Activated CD8-positive, alpha-beta memory T cell treated with anti-CD3 and anti-CD28 coated beads, Interleukin-2, amount 50 U/mL, for 4 hours (primary cell): ENCODE measurements at regions not wholly inside any gene's neighbourhood (a gene's known extent, or its start where the extent isn't known, plus 50 kb on each side); places are given as distances from the start of the nearest gene placed in this dataset.
"Not testable (repeated sequence)": the region's sequence is repeated elsewhere in the genome, so short reads cannot be mapped to it uniquely, and the experiment has no call there.

Source experiments
- DNase-seq: peaks from one replicate; pipeline ENCODE4 v3.0.0-alpha.2; 2020

DNA sequence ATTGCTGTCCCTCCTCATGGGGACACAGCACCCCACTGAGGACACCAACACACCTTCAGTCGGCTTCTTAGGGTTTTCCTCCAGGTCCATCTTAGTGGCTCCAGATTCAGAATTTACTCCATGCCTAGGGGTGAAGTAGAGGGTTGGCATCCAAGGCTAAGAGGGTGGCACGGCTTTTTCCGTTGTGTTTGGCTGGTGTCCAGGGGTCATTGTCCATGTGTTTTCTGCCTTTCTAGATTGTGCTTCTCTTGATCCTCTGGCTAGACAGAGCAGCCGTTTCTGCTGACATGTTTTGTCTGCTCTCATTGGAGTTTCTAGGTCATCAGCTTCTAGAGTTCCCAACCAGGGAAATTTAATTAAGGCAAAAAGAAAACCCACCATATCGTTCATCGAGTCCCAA, 291.6 kb upstream of the CELF2 start:
- DNase-seq = no peak

DNA sequence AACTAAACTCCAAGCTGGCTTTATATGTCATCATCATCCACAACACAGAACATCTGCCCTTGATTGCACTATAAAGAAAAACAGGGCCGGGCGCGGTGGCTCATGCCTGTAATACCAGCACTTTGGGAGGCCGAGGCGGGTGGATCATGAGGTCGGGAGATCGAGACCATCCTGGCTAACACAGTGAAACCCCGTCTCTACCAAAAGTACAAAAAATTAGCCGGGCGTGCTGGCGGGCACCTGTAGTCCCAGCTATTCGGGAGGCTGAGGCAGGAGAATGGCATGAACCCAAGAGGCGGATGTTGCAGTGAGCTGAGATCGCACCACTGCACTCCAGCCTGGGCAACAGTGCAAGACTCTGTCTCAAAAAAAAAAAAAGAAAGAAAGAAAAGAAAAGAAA, 290.3 kb upstream of the CELF2 start:
- not testable (repeated sequence) for DNase-seq

DNA sequence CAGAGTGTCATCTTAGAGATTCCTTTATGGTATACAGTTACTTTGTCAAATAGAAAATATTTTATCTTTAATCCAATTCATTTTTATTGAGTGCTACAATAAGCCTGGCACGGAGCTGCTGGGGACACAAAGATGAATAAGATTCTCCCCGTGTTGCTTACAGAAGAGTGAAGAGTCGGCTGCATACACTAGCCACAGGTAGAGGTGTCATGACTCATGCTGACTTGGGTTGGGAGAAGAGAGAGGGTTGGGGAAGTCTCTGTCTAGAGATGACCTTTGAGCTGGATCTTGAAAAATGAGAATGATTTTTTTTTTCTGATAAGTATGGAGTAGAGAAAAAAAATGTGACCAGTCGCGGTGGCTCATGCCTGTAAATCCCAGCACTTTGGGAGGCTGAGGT, 289.9 kb upstream of the CELF2 start:
- DNase-seq = no peak

DNA sequence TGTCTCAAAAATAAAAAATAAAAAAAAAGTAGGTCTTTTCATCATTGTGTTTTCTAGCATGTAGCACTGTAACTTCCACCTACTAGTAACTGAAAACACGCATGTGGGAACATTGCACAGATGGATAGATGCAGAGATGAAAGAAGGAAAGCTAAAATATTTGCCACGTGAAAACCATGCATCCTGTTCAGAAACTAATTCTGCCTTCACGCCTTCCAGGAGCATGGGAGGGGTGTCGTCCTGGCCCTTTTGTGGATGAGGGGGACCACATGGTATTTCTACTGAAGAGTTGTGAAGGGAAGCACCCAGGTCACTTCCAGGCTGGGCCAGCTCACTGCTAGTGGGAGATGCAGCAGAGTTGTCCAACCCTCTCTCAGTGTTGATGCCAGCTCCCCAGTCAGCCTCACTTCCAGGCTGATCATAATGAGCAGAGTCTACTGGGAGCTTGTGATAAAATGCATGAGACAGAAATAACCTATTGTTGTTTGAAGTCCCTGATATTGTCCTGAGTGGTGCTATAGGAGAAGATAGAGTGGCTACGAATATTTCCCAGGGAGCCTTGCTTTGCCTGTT, 287.1 kb upstream of the CELF2 start:
- DNase-seq = no peak

DNA sequence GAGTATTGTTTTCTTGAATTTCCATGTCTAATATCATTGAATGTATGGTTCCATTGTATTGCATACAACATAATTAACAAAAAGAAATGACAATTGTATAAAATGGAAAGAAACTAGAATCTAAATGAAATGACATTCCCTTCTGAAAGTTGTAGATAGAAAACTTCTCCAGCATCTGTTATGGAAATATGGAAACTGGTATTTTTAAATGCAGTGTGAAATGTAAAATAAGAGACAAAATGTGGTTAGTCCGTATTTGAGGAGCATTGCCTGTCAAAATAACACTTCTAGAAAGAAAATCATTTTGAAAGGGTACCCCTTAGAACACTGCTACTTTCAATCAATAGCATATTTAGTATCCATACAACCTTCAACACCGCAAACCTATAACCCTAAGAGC, 286.3 kb upstream of the CELF2 start:
- no peak for DNase-seq

DNA sequence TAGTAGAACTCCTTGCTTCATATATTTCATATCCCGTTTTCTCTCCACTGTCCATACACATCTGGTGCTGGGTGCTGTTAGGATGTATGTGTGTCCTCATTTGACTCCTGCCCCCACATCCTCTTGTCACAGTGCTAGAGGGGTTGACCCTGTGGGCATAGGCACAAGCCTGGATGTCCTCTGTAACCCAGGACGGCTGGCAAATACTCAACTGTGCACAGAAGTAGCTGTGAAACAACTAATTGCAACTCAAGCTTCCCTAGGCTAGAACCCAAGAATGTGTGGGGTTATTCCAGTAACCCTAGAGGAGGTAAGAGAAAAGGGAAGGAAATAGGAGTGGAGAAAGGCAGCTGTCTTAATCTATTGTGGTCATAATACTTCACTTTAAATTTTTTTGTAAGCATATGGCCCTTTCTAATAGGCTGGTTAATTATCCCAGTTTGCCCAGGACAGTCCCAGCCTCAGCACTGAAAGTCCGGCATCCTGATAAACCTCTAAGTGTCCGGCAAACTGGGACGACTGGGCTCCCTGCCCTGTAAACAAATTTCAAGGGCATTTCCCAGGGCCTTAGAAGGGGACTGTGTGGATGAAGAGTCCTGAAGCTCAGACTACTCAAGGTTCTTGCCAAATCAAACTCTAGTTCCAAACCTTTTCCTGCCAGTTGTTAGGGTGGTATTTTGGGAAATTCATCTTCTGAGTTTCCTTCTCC, 283.2 kb upstream of the CELF2 start:
- DNase-seq = no peak

DNA sequence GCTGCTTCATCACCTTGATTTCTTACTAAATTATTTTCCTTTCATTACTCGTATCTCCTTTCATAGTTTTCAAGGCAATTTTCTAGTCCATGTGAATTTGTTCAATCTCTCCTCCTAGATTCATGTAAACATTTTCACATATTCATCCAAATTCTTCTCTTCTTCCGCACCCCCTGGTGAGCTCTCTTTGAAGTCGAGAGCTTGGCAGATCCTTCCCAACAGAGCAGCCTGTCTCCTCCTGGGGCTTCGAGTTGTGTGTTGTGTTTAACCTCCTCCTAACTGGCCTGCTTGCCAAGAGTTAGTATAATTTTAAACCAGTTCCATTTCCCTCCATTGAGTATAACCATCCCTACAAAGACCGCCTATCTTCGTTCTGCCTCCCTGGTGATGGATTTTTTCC, 272.4 kb upstream of the CELF2 start:
- DNase-seq = no peak

DNA sequence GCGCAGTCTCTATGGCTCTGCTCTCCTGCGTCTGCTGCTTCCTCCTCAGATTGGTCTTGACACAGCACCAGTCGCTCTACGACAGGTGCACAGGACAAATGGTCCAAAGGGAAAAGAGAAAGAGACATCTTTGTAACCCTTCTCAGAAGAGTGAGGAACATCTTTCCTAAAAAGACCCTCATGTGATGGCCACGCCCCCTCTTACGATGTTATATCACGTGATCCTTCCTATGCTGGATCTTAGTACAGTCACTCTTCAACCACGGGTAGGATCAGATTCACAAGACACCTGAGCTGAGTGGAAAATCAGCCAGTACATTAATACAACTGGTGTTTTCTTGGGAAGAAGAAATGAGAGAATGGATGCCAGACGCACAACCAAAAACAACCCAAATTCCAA, 262.2 kb upstream of the CELF2 start:
- DNase-seq = no peak

DNA sequence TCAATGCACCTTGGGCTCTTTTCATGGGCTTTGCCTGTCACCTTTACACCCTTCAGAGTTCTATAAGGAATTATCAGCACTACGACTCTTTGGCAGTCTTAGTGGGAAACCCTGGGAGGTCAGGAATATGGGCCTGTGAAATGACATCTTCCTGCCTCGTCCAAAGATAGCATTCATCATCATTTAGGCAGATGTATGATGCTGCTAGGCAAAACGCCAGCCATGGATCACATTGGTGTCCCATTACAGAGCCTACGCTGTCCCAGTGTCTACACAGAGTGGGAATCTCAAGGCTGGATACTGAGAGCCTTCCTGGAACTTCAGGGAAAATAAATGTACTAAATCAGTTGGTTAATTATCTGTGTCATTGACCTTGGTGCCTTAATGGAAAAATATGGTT, 259.4 kb upstream of the CELF2 start:
- no peak for DNase-seq

DNA sequence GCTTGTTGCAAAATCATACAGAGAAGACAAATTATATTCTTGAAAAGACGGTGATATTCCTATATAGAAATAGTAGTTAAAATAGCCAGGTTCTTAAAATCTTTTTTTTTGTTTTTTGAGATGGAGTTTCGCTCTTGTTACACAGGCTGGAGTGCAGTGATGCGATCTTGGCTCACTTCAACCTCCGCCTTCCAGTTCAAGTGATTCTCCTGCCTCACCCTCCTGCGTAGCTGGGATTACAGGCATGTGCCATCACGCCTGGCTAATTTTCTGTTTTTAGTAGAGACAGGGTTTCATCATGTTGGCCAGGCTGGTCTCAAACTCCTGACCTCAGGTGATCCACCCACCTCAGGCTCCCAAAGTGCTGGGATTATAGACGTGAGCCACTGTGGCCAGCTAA, 257.9 kb upstream of the CELF2 start:
- DNase-seq = not testable (repeated sequence)

DNA sequence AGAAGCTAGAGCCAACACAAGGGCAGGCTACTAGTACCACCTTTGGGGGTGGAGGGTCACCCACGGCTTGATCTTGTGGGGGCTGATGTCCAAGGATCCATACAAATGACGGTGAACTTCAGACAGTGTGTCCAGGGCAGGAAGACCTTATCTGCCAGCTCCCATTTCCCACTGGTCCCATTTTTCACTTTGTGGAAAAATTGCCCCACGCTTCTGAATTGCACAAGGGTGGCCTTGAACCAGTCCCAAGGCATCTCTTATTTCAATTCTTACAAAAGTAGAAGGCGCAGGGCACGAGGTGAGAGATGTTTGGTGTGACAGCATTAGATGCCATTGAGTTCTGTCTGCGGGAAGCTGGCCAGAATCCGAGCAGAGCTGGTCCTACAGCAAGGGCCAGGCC, 252.7 kb upstream of the CELF2 start:
- no peak for DNase-seq

DNA sequence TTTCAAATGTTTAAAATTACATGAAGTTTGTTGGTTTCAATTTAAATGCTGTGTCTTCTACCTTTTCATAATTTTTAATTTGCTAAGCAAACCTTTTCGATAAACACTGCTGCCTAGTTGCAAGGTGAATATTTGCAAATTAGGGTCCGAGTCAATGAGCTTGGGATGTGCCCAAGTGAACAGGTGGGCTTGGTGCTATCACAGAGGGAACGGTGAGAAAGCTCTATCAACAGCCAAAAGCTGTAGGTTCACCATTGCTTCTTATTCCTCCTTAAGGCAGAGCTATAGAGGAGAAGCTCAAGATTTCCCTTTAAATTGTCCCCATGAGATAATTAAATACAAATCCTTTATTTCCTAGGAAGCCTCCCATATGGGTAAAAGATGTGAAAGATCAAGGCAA, 245.3 kb upstream of the CELF2 start:
- no peak for DNase-seq

DNA sequence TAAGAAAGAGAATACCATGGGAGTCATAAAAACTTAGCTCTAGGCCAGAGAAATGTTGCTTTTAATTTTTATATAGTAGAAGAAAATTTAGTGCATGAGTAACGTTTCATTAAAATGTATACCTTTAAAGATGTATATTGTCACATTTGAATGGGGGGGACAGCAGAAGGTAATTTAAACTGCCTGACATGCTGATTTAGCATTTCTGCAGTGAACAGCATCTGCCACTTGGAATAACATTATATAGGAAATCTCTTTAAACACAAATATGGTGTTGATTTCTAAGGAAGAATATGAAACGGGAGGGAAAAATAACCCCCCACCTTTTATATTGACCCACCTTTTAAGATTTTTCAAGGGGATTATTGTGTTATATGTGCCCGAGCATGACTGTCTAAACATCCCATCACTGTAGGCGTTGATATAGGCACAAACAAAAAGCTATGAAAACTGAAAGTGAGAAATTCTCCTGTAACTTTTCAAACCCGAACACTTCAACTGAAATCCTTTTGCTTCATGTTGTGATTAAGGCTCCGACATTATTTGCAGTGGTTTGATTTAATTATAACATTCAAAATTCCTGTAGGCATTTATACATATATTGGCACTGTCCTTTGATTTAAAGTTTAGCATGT, 244.7 kb upstream of the CELF2 start:
- no peak for DNase-seq

DNA sequence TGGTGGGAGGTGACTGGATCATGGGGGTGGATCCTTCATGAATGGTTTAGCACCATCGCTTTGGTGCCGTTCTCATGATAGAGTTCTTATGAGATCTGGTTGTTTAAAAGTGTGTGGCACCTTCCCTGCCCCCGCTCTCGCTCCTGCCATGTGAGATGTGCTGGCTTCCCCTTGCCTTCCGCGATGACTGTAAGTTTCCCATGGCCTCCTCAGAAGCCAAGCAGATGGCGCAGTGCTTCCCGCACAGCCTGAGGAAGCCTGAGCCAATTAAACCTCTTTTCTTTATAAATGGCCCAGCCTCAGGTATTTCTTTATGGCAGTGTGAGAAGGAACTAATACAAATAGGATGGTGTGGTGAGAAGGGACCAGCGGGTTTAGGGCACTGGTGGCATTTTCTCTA, 243.3 kb upstream of the CELF2 start:
- DNase-seq = no peak

DNA sequence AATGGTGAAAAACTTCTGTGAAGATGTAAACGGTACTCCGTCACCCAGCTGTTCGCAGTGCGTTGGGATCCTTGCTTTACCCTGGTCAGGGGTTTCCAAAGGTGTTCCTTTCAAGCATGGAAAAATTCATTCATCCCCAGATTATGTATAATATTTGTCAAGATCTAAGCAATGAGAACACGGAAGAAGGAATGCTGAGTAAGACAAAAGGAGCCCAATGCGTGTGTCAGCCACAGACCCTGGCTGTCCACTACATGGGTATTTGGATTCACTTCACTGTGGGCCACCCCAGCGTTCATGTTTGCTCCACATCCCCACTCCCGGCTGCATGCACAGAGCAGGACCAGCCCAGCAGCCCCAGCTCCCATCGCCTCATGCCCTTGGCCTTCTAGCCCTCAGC, 241.3 kb upstream of the CELF2 start:
- no peak for DNase-seq

DNA sequence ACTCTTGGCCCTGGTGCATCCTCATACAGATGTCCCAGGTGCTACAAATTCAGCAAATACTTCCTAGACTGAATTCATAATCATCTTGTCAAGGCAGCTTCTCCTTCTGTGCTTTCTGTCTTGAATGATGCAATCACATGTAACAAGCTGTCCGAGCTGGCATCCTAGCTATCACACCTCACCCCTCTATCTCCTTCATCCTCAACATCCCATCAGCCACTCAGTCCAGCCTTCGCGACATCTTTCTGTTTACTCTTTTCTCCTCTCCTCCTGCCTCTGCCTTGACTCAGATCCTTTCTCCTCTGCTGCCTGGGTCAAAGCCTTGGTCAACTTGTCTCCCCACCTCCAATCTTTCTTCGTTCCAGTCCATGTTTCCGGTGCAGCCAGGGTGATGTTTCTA, 240.4 kb upstream of the CELF2 start:
- no peak for DNase-seq

DNA sequence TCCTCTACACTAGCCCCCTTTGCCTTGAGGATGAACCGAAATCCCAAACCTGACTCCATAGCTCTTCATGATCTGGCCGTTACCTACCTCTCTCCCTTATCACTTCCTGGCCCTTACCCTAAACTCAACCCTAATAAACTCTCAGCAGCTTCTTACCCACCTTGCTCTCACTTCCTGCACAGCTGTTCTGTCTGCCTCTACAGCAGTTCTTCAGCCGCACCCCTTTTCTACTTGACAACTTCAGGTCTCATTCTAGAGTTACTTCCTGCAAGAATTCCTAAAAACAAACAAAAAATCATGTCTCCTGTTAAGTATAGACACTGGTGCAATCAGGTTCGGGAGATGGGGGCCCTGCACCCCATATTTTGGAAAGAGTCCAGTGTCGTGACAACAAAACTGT, 239.9 kb upstream of the CELF2 start:
- no peak for DNase-seq

DNA sequence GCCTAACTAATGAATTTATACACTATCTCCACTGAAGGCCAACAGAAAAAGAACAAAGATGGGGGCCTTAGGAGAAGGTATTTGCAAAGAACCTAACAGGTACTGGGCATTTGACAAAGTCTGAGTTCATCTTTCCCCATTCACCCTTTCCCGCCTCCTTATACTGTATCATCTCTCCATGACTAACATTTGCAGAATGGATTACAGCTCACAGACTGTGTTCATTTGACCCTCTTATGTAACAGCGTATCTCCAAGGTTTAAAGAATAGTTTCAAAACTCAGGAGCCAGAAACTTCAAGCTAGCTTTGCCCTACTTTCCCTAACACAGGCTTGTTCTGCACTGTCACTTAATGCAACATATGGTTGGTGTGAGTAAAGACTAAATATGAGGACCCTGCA, 238.7 kb upstream of the CELF2 start:
- DNase-seq = no peak

DNA sequence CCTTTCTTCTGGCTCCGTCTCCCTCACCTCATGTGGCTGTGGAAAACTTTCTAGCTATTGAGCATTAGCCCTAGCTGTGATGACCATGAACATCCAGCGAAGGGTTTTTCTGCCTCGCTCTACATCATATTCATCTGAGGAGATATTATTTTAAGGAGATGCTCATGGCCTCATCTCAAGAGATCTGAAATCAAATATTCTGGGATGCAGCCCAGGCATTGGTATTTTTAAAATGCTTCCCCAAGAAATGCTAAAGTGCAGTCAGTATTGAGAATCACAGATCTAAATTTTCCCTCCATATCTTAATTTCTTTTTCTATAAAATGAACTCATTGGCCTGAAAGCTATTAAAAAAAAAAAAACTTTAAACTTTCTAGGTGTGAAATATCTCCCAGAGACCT, 238.2 kb upstream of the CELF2 start:
- no peak for DNase-seq

DNA sequence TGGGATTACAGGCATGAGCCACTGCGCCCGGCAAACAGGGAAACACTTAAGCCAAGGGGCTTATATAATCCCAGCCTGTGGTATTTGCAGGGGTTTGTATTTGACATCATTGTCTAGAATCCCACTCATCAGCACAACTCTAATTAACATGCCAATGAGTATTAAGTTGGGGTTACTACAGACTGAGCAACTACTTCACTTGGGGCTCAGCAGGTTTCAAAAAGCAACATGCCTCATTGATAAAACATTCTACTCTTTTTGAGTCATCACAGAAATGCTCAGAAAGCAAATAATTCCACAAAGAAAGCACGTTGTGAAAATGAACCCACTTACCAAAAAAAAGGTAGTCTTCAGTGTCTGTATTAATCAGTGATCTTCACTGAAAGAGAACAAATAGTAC, 236.9 kb upstream of the CELF2 start:
- DNase-seq = no peak

DNA sequence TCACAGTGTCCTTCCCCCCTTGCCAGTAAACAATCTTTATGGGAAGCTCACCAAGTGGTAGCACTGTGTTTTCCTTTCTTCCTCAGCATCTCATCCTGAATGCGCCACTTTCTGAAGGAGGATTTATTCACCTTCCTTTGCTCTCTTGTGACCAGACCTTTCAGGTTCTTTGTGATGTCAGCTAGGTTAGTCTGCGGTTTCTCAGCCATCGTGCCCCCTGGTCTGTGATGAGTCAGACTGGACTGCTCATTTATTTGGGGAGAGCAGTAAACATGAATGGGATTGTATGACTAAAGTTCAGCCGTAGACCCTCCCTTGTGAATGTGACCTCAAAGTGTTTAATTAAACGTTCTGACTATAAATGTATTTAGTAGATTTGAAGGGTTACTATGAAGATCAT, 235.1 kb upstream of the CELF2 start:
- no peak for DNase-seq

DNA sequence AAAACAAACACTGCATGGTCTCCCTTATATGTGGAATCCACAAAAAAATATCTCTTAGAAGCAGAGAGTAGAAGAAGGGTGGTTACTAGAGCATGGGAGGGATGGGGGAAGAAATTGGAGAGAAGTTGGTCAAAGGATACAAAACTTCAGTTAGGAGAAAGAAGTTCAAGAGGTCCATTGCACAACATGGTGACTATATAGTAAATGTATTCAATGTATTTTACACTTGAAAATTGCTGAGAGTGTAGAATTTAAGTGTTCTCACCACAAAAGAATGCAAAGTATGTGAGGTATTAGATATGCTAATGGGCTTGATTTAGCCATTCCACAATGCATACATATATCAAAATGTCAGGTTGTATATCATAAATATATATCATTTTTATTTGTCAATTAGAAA, 232.0 kb upstream of the CELF2 start:
- no peak for DNase-seq

DNA sequence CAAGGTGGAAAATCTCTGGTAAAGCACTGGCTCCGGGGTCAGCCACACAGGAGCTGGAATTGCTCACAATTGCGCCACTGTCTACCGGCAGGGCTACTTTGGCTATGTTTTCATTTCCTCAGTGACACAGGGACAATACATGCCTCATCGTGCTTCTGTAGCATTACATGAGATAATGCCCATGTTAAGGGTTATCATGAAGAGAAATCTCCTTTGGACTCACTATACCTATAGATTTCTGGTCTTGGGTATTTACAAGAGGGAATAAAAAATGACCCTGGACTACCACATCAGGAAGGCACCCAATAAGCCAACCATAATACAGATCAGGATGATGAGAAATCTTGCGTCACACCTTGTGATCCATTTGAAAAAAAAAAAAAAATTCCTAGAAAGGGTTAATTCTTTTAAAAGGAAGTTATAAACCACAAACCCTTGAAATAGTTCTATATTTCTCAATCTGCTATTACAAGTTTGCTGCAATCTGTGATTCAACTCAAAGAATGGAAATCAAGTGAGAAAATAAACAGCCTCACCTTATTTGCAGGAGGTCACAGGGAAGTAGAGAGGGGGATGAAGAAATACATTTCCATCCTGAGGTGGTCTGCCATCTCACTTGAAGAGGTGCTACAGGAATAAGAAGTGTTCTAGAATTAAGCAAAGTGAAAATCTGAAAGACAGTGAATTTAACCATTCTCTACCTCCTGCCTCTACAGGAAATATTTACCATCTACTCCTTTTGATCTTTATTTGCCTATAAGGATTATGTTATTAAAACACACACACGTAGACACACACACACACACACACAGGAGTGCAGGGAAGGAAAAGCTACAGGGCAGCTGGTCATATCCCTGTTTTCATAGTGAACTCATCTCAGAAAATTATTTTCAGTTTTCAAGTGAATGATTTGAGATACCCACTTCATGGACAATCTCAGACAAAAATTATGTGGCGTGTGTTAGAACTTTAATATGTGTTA, 231.3 kb upstream of the CELF2 start:
- DNase-seq = no peak

DNA sequence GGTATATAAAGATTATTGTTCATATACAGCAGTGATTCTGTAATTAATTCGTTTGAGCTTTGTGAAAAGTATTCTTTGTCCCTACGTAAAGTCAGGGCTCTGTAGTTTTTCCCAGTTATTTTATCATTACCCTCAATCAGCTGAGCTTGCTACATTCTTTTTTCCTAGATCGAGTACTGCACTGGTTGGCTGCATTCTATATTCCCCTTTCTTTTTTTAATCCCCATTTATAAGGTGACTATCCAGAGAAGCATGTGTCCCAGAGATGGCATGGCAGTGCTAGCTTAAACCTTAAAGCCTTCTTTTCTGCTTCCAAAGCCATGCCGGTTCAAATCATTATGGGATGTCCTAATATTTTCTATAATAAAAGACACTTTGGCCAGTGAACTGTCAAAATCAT, 230.1 kb upstream of the CELF2 start:
- no peak for DNase-seq
